SK-N-SH (cell line): ENCODE measurements at regions not wholly inside any gene's neighbourhood (a gene's known extent, or its start where the extent isn't known, plus 50 kb on each side); places are given as distances from the start of the nearest gene placed in this dataset.

Source experiments
- CTCF ChIA-PET: fragments of 300-600, 350-600 bp; formaldehyde crosslinking; extraction: SDS; loops from one replicate; lab custom pipeline; 2021; lab: Yijun Ruan, JAX
- POLR2A ChIA-PET: fragments of 350-600 bp; sonication (Branson Sonifier 250); formaldehyde crosslinking; extraction: SDS; loops from one replicate; lab custom pipeline; 2020; ENCODE audit warnings: antibody characterized with exemption, inconsistent platforms; lab: Yijun Ruan, JAX
- DNase-seq: peaks from one replicate; pipeline ENCODE4 v3.0.0; 2012
- H2AFZ ChIP-seq: fragments of 200-600 bp; sonication (generic); 2 replicates; pipeline ENCODE4 v1.8.1; 2016; ENCODE audit warnings: antibody characterized with exemption, mild to moderate bottlenecking, low read depth
- H3F3A ChIP-seq: fragments of 200-600 bp; sonication (generic); replicated peaks from 2 replicates; pipeline ENCODE3; 2016; ENCODE audit warnings: antibody characterized with exemption, mild to moderate bottlenecking; ENCODE audit not compliant: insufficient read depth
- H3K27ac ChIP-seq, 2 experiments: fragments of 200-500 bp in 1 of 2; fragments of 200-600 bp in 1 of 2; sonication (Bioruptor generic) in 1 of 2; sonication (generic), shearing (Covaris generic) in 1 of 2; 2 replicates each; pipeline versions ENCODE4 v1.5.1 to v1.6.1; 2014 to 2016; ENCODE audit warnings: low read depth in 2 of 2, inconsistent platforms in 1 of 2, low read length in 1 of 2, mild to moderate bottlenecking in 1 of 2, mixed read lengths in 1 of 2
- H3K27me3 ChIP-seq: fragments of 200-600 bp; sonication (generic), shearing (Covaris generic); 2 replicates; pipeline ENCODE4 v1.6.1; 2016; ENCODE audit warnings: mixed run types; ENCODE audit not compliant: insufficient read depth
- H3K36me3 ChIP-seq, 2 experiments: fragments of 200-500 bp in 1 of 2; fragments of 200-600 bp in 1 of 2; sonication (Bioruptor generic) in 1 of 2; sonication (generic) in 1 of 2; replicated peaks in 1 of 2; 2 replicates each; pipeline versions ENCODE3 to v1.5.1; 2014 to 2016; ENCODE audit warnings: low read length in 1 of 2, mild to moderate bottlenecking in 1 of 2; ENCODE audit not compliant: insufficient read depth in 2 of 2, control insufficient read depth in 1 of 2
- H3K4me1 ChIP-seq, 2 experiments: fragments of 200-500 bp in 1 of 2; fragments of 200-600 bp in 1 of 2; sonication (Bioruptor generic) in 1 of 2; sonication (generic), shearing (Covaris generic) in 1 of 2; 2 replicates each; pipeline versions ENCODE4 v1.5.1 to v1.6.1; 2014 to 2016; ENCODE audit warnings: low read depth in 1 of 2, low read length in 1 of 2, mixed run types in 1 of 2; ENCODE audit not compliant: insufficient read depth in 2 of 2, control insufficient read depth in 1 of 2
- H3K4me2 ChIP-seq: fragments of 200-600 bp; sonication (generic), shearing (Covaris generic); 2 replicates; pipeline ENCODE4 v1.6.1; 2017; ENCODE audit warnings: mixed run types
- H3K4me3 ChIP-seq, 2 experiments: fragments of 200-500 bp in 1 of 2; fragments of 200-600 bp in 1 of 2; sonication (Bioruptor generic) in 1 of 2; sonication (generic), shearing (Covaris generic) in 1 of 2; 2 replicates each; pipeline versions ENCODE4 v1.5.1 to v1.8.1; 2014 to 2016; ENCODE audit warnings: low read depth in 2 of 2, inconsistent platforms in 1 of 2, low read length in 1 of 2, mild to moderate bottlenecking in 1 of 2, mixed read lengths in 1 of 2, moderate library complexity in 1 of 2
- H3K79me2 ChIP-seq: fragments of 200-600 bp; sonication (generic); 2 replicates; pipeline ENCODE4 v1.8.1; 2017; ENCODE audit warnings: mild to moderate bottlenecking; ENCODE audit not compliant: insufficient read depth
- H3K9ac ChIP-seq: fragments of 200-600 bp; sonication (generic); 2 replicates; pipeline ENCODE4 v1.6.1; 2017; ENCODE audit warnings: mixed run types
- H3K9me2 ChIP-seq: fragments of 200-600 bp; sonication (generic); 2 replicates; pipeline ENCODE4 v1.6.1; 2017; ENCODE audit warnings: mixed run types
- H3K9me3 ChIP-seq: fragments of 200-600 bp; sonication (generic); 2 replicates; pipeline ENCODE4 v1.6.1; 2017; ENCODE audit warnings: mixed run types, mild to moderate bottlenecking, moderate library complexity
- H4K20me1 ChIP-seq: fragments of 200-600 bp; sonication (generic); 2 replicates; pipeline ENCODE4 v1.6.1; 2017; ENCODE audit warnings: mild to moderate bottlenecking, mixed run types; ENCODE audit not compliant: insufficient read depth
- CHD2 ChIP-seq: fragments of 150-350 bp; IDR thresholded peaks from 2 replicates; pipeline ENCODE4 v1.6.1; 2018; ENCODE audit warnings: low read length; ENCODE audit not compliant: partially characterized antibody
- GABPA ChIP-seq: IDR thresholded peaks from 2 replicates; pipeline ENCODE4 v1.4.0; 2012; ENCODE audit warnings: low read depth, mild to moderate bottlenecking
- IRF3 ChIP-seq: fragments of 150-350 bp; IDR thresholded peaks from 2 replicates; pipeline ENCODE4 v1.6.1; 2016; ENCODE audit warnings: mild to moderate bottlenecking, low read depth, low read length
- JUND ChIP-seq: IDR thresholded peaks from 2 replicates; pipeline ENCODE4 v1.4.0; 2012
- MAX ChIP-seq: IDR thresholded peaks from 2 replicates; pipeline ENCODE4 v1.4.0; 2012; ENCODE audit warnings: low read depth
- MXI1 ChIP-seq: IDR thresholded peaks from 2 replicates; pipeline ENCODE4 v1.6.1; 2012; ENCODE audit warnings: mild to moderate bottlenecking, low read depth, low read length, improper control_type of control experiment
- NRF1 ChIP-seq: IDR thresholded peaks from 2 replicates; pipeline ENCODE4 v1.6.1; 2012; ENCODE audit warnings: low read depth, mild to moderate bottlenecking, low read length
- RCOR1 ChIP-seq: fragments of 150-350 bp; IDR thresholded peaks from 2 replicates; pipeline ENCODE4 v1.6.1; 2017; ENCODE audit warnings: antibody characterized with exemption, low read length
- RFX5 ChIP-seq: IDR thresholded peaks from 2 replicates; pipeline ENCODE4 v1.6.1; 2012; ENCODE audit warnings: mild to moderate bottlenecking, improper control_type of control experiment, low read length
- RXRA ChIP-seq: IDR thresholded peaks from 2 replicates; pipeline ENCODE4 v1.4.0; 2012; ENCODE audit warnings: low read depth, mild to moderate bottlenecking, borderline replicate concordance
- SMC3 ChIP-seq: IDR thresholded peaks from 2 replicates; pipeline ENCODE4 v1.6.1; 2012; ENCODE audit warnings: low read depth, low read length, improper control_type of control experiment
- TCF12 ChIP-seq: IDR thresholded peaks from 2 replicates; pipeline ENCODE4 v1.4.0; 2012
- TEAD4 ChIP-seq: IDR thresholded peaks from 2 replicates; pipeline ENCODE4 v1.4.0; 2012; ENCODE audit warnings: mild to moderate bottlenecking, borderline replicate concordance; ENCODE audit not compliant: insufficient read depth
- USF2 ChIP-seq: fragments of 150-350 bp; IDR thresholded peaks from 2 replicates; pipeline ENCODE4 v1.6.1; 2017; ENCODE audit warnings: antibody characterized with exemption, low read length, low read depth, borderline replicate concordance
- YY1 ChIP-seq: IDR thresholded peaks from 2 replicates; pipeline ENCODE4 v1.4.0; 2012; ENCODE audit warnings: low read depth, mild to moderate bottlenecking
- ZBTB33 ChIP-seq: IDR thresholded peaks from 2 replicates; pipeline ENCODE4 v1.4.0; 2012; ENCODE audit warnings: low read depth, borderline replicate concordance
- WGBS: methylation state at CpG from one replicate; pipeline ENCODE4 v1.1.6; 2017; ENCODE audit warnings: low lambda C conversion rate; 5-methylcytosine and 5-hydroxymethylcytosine counted together
- TF ChIP-seq, protein P1 (sequence below): IDR thresholded peaks from 2 replicates; pipeline ENCODE4 v1.4.0; 2012; ENCODE audit warnings: low read depth, borderline replicate concordance
- TF ChIP-seq, protein P2 (sequence below): IDR thresholded peaks from 2 replicates; pipeline ENCODE4; 2012
- TF ChIP-seq, protein P3 (sequence below): IDR thresholded peaks from 2 replicates; pipeline ENCODE4 v1.6.1; 2012; ENCODE audit warnings: mild to moderate bottlenecking, low read depth, low read length, moderate library complexity

DNA sequence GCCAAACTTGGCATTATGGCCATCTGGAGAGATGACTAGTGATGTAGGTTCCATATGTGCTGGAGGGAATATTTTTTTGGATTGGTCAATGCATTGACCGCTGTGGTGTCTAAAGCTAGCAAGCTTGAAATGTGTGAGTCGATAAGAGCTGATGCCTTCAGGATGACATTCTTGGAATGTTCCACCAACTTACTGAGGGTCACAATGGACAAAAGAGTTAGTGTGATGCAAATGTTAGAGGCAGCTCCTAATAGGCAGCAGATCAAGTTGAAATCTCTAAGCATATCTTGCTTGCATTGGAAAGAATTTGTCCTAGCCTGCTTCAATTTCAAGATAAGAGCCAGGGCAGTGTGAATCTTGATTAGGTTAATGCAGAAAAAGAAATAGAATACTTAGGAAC lies 210.4 kb upstream of the AFF2 start:
- no peaks in the 10 kb centered on the region for H3F3A ChIP-seq
- no peaks in the 10 kb centered on the region for H4K20me1 ChIP-seq
- no peaks in the 10 kb centered on the region for H3K9me3 ChIP-seq
- CTCF ChIA-PET, result no interaction called here
- no peak overlapping the region for H3K9ac ChIP-seq
- DNase-seq, result no peak
- no peak overlapping the region for H2AFZ ChIP-seq
- H3K27me3 ChIP-seq, result no peaks in the 10 kb centered on the region
- no peak overlapping the region for H3K4me3 ChIP-seq
- WGBS, result 6% methylated on average over 2 of the region's 2 CpGs
- no peaks in the 10 kb centered on the region for H3K9me2 ChIP-seq
- TF ChIP-seq SMC3, result no peak
- no peak for TF ChIP-seq TEAD4
- TF ChIP-seq JUND, result no peak
- TF ChIP-seq CHD2, result no peak
- no peak for TF ChIP-seq GABPA
- TF ChIP-seq RCOR1, result no peak
- TF ChIP-seq, protein P1, sequence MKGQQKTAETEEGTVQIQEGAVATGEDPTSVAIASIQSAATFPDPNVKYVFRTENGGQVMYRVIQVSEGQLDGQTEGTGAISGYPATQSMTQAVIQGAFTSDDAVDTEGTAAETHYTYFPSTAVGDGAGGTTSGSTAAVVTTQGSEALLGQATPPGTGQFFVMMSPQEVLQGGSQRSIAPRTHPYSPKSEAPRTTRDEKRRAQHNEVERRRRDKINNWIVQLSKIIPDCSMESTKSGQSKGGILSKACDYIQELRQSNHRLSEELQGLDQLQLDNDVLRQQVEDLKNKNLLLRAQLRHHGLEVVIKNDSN, result no peak
- no peak for TF ChIP-seq YY1
- TF ChIP-seq IRF3, result no peak
- TF ChIP-seq ZBTB33, result no peak
- TF ChIP-seq TCF12, result no peak
- TF ChIP-seq MXI1, result no peak
- TF ChIP-seq, protein P2, sequence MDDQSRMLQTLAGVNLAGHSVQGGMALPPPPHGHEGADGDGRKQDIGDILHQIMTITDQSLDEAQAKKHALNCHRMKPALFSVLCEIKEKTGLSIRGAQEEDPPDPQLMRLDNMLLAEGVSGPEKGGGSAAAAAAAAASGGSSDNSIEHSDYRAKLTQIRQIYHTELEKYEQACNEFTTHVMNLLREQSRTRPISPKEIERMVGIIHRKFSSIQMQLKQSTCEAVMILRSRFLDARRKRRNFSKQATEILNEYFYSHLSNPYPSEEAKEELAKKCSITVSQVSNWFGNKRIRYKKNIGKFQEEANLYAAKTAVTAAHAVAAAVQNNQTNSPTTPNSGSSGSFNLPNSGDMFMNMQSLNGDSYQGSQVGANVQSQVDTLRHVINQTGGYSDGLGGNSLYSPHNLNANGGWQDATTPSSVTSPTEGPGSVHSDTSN, result no peak
- POLR2A ChIA-PET, result no interaction called here
- H3K4me1 ChIP-seq, result no peaks in the 10 kb centered on the region
- H3K27ac ChIP-seq, result no peak overlapping the region
- H3K36me3 ChIP-seq, result no peaks in the 10 kb centered on the region
- no peak overlapping the region for H3K4me2 ChIP-seq
- H3K79me2 ChIP-seq, result no peaks in the 10 kb centered on the region

DNA sequence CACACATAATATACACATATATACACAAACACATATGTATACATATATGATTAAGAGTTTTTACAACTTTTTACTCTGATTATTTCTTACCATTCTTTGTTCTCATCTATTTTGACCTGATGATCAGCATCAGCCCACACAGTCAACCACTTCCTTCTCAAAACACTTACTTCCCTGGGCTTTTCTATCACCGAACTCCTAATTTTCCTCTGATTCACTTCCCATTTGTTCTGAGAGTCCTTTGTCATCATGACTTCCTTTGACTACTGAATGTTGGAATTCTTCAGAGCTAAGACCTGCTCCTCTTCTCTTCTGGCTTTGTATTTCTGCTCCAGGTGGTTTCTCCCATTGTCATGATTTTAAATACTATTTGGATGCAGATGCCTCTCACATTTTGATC lies 209.5 kb upstream of the AFF2 start:
- no peaks in the 10 kb centered on the region for H3K27me3 ChIP-seq
- no peaks in the 10 kb centered on the region for H4K20me1 ChIP-seq
- ChIA-PET CTCF (no interaction called here), POLR2A (no interaction called here)
- no peak overlapping the region for H3K9ac ChIP-seq
- no peak overlapping the region for H3K4me2 ChIP-seq
- no peaks in the 10 kb centered on the region for H3K79me2 ChIP-seq
- no peak overlapping the region for H3K4me3 ChIP-seq
- H3K27ac ChIP-seq, result no peak overlapping the region
- H3K4me1 ChIP-seq, result no peaks in the 10 kb centered on the region
- no peaks in the 10 kb centered on the region for H3F3A ChIP-seq
- no peaks in the 10 kb centered on the region for H3K9me3 ChIP-seq
- H3K36me3 ChIP-seq, result no peaks in the 10 kb centered on the region
- H3K9me2 ChIP-seq, result no peaks in the 10 kb centered on the region
- DNase-seq, result no peak
- no peak overlapping the region for H2AFZ ChIP-seq
- WGBS, result 3% methylated on average over 1 of the region's 1 CpG
- TF ChIP-seq RXRA (no peak), NRF1 (no peak), RFX5 (no peak), MXI1 (no peak), MAX (no peak), RCOR1 (no peak), USF2 (no peak)
- TF ChIP-seq, protein P3, sequence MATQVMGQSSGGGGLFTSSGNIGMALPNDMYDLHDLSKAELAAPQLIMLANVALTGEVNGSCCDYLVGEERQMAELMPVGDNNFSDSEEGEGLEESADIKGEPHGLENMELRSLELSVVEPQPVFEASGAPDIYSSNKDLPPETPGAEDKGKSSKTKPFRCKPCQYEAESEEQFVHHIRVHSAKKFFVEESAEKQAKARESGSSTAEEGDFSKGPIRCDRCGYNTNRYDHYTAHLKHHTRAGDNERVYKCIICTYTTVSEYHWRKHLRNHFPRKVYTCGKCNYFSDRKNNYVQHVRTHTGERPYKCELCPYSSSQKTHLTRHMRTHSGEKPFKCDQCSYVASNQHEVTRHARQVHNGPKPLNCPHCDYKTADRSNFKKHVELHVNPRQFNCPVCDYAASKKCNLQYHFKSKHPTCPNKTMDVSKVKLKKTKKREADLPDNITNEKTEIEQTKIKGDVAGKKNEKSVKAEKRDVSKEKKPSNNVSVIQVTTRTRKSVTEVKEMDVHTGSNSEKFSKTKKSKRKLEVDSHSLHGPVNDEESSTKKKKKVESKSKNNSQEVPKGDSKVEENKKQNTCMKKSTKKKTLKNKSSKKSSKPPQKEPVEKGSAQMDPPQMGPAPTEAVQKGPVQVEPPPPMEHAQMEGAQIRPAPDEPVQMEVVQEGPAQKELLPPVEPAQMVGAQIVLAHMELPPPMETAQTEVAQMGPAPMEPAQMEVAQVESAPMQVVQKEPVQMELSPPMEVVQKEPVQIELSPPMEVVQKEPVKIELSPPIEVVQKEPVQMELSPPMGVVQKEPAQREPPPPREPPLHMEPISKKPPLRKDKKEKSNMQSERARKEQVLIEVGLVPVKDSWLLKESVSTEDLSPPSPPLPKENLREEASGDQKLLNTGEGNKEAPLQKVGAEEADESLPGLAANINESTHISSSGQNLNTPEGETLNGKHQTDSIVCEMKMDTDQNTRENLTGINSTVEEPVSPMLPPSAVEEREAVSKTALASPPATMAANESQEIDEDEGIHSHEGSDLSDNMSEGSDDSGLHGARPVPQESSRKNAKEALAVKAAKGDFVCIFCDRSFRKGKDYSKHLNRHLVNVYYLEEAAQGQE, result no peak
